GM12865 (cell line): ENCODE measurements at regions not wholly inside any gene's neighbourhood (a gene's known extent, or its start where the extent isn't known, plus 50 kb on each side); places are given as distances from the start of the nearest gene placed in this dataset.

Experiments used
- DNase-seq: peaks from one replicate; pipeline ENCODE4 v3.0.0; 2010; ENCODE audit warnings: low read depth
- H3K4me3 ChIP-seq: 2 replicates; pipeline ENCODE4 v1.5.1; 2011; ENCODE audit warnings: mild to moderate bottlenecking, low read depth, low read length, control low read depth
- TF ChIP-seq, protein P1 (sequence below): IDR thresholded peaks from 2 replicates; pipeline ENCODE4 v1.5.1; 2011; ENCODE audit warnings: low read length, control low read depth, low read depth, inconsistent platforms; ENCODE audit not compliant: insufficient read depth; ENCODE audit errors: missing control alignments

DNA sequence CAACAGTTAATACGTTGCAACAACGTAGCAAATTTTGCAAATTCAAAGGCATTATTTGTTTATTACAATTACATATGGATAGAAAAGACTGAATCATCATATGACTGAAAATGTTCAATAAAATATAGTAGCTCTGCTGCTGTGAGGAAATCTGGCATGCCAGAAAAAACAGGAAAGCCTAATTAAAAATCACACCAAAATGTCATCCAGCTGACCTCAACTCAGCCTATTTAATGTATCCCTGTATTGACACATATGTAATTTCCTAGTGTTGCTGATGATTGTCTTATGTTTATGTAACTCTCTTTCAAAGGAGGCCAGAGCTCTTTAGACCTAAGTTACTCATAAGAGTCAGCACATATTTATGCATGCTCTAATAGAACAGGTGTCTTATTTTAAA is 495.0 kb downstream of the PCDH17 start:
- no peak overlapping the region for H3K4me3 ChIP-seq

GRCh38 chr13:58134012-58134411 is 502.5 kb downstream of the PCDH17 start:
- no peak overlapping the region for H3K4me3 ChIP-seq
- TF ChIP-seq, protein P1, sequence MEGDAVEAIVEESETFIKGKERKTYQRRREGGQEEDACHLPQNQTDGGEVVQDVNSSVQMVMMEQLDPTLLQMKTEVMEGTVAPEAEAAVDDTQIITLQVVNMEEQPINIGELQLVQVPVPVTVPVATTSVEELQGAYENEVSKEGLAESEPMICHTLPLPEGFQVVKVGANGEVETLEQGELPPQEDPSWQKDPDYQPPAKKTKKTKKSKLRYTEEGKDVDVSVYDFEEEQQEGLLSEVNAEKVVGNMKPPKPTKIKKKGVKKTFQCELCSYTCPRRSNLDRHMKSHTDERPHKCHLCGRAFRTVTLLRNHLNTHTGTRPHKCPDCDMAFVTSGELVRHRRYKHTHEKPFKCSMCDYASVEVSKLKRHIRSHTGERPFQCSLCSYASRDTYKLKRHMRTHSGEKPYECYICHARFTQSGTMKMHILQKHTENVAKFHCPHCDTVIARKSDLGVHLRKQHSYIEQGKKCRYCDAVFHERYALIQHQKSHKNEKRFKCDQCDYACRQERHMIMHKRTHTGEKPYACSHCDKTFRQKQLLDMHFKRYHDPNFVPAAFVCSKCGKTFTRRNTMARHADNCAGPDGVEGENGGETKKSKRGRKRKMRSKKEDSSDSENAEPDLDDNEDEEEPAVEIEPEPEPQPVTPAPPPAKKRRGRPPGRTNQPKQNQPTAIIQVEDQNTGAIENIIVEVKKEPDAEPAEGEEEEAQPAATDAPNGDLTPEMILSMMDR = no peak
- DNase-seq = no peak

More for the DNA sequence above, 495.0 kb downstream of the PCDH17 start:
- TF ChIP-seq, protein P1 = no peak
- no peak for DNase-seq

DNA sequence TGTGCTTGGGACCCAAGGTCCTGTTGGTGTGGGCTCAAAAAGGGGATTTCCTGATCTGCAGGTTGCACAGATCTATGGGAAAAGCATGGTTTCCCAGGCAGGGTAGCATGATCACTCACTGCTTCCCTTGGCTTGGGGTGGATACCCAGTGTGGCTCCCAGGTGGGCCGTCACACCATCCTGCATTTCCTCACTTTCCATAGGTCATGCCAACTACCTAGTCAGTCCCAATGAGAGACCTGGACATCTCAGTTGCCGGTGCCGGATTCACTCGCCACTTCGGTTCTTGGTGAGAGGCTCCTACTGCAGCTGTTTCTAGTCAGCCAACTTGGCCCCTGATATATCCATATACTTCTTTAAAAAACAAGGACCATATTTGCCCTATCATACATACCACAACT is 503.0 kb downstream of the PCDH17 start:
- no peak overlapping the region for H3K4me3 ChIP-seq
- TF ChIP-seq, protein P1 = no peak
- DNase-seq = no peak

GRCh38 chr13:58142952-58143351 is 511.4 kb downstream of the PCDH17 start:
- no peak for DNase-seq
- TF ChIP-seq, protein P1 = no peak
- H3K4me3 ChIP-seq = no peak overlapping the region

DNA sequence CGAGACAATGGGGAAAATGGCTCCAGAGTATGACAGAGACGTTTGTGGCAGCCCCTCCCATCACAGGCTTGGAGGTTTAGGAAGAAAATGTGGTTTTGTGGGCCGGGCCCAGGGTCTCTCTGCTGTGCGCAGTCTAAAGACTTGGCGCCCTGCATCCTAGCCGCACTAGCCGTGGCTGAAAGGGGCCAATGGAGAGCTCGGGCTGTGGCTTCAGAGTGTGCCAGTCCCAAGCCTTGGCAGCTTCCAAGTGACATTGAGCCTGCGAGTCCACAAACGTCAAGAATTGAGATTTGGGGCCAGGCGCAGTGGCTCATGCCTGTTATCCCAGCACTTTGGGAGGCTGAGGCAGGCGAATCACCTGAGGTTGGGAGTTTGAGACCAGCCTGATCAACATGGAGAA is 513.1 kb downstream of the PCDH17 start:
- no peak overlapping the region for H3K4me3 ChIP-seq
- TF ChIP-seq, protein P1 = no peak
- DNase-seq = no peak

DNA sequence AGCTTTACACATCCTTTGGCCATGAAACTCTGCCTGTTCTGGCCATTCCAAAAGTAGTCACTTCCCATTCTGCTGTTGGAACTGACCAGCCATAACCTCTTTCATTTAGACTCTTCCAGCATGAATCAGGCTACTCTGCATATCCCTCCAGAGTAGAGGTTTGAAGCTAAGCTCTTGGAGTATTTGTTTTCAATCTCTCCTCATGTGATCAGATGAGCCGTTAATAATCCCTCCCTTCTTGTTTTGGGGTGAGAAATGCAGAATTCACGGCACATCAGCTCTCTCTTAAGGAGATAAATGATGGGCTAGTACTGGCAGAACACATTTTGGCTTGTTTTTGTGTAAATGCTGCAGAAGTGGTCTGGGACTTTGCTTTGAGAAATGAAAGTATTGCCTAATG is 519.9 kb downstream of the PCDH17 start:
- DNase-seq = no peak
- H3K4me3 ChIP-seq = no peak overlapping the region
- TF ChIP-seq, protein P1 = no peak

GRCh38 chr13:58160980-58161379 is 529.4 kb downstream of the PCDH17 start:
- DNase-seq = no peak
- H3K4me3 ChIP-seq = no peak overlapping the region
- TF ChIP-seq, protein P1 = no peak
